ENCODE measurements at regions not wholly inside any gene's neighbourhood (a gene's known extent, or its start where the extent isn't known, plus 50 kb on each side); places are given as distances from the start of the nearest gene placed in this dataset.
A peak's percentile ranks its signal among the peaks of the same experiment; 100 is the strongest.

DNA sequence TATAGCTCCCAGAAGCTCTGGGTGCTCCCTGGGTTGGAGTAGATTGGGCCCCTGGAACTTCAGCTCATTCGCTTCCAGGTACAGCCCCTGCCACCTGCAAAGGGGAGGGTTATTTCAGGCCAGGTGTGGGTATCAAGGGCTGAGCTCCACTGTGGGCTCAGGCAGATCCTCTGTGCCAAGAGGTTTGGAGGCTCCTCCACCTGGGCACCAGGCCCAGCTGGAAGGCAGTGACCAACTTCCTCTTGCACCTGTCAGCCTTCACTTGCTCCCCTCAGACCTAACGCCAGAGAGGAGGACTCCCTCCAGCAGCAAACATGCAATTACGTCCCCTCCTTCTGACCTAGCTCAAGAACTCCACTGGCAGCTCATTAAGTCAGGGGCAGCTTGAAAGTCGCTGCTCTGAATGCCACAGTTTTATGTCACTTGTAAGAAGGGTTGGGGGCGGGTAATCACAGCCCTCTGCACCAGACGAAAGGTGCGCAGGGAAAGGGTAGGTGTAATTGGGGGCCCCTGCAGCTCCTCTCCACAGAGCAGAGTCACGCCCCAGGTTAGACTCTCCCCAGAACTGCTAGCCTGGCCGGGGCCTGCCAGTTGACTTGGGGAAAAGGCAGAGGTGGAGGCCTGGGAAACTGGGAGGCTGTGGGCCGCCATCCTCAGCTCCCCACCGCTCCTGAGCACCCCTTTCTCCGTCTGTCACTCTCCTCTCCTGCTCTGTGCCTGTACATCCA is 125.0 kb upstream of the TMPRSS2 start:
- DNase-seq (ENCODE audit: low spot score): no peak

DNA sequence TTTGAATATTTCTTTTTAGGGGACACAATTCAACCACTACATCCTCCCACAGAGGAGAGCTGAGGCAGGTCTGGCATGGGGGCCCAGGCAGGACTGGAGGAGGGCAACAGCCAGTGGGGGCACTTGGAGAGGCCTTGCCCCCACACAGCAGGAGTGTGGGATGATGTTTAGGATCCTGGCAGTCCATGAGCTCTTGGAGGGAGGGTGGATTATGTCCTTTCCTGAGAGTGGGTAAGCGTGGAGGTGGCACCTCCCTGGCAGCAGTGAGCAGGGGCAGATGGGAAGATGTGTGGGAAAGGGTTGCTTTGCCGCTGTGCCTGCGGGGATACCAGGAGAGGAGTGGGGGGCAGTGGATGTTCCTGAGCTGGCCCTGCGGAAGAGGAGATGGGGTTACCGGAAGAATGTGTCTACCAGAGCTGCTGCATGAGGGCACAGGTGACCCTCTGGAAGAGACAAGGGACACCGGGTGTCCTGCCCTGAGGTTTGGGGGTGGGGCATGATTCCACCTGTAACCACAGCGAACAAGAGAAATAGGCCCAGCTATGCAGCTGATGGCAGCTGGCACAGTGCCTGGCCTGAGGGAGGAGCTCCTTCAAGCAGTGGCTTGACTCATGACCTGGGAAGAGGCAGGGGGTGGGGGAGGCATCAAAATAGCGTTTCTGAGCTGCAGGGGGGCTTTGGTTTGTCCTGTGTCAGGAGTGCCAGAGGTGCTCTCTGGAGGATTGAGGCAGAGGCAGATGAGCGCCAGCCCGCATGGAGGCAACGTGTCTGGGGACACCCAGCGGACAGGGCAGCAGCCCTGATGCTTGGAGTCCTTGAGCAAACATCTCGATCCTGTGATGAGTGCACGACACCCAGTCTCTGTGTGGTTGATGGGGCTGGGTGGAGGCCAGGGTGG is 123.9 kb upstream of the TMPRSS2 start:
- peak; percentile 78 for DNase-seq (ENCODE audit: low spot score)

DNA sequence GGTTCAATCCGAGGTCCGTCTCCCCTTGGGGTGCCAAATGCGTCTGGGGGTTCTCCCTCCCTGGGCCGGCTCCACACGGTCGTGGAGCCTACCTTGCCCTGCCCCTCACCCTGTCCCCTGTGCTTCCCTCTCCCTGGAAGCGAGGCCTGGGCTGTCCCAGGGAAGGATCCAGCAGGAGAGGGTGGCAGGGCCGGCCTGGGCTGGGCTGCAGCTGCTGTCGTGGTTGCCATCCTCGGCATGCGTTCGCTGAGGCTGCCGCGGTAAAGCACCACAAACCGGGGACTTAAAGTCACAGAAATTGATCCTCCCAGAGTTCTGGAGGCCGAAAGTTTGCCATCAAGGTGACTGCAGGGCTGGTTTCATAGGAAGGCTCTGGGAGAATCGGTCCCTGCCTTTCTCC is 123.0 kb upstream of the TMPRSS2 start:
- no peak for DNase-seq (ENCODE audit: low spot score)

DNA sequence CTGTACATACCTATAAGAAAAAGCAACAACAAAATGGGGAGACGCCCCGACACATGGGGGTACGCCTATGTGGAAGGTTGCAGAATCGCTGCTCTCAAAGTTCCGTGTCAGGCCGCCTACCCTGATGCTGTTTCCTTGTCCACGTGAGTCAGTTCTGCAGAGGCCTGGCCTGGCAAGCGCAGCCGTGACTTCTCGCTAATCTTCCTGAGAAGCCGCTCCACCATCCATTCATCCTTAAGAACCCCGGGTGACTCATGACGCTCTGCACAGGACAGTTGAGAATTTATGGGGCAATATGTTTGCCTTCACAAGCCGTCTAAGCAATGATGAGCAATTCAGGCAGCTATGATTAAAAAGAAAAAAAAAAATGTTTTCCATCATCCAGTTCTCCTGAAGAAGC is 122.3 kb upstream of the TMPRSS2 start:
- DNase-seq (ENCODE audit: low spot score): peak; percentile 76

DNA sequence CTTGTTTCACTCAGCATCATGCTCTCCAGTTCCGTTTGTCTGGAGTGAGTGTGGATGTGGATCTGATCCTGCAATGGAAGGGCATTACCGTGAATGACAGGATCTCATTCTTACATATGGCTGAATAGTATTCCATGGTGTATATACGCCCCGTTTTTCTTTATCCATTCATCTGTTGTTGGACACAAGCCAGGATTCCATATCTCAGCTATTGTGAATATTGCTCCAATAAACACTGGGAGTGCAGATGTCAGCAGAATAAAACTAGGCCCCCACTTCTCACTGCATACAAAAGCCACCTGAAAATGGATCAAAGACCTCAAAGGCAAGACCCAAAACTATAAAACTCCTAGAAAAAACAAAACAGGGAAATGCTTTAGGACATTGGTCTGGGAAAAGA is 120.3 kb upstream of the TMPRSS2 start:
- no peak for DNase-seq (ENCODE audit: low spot score)

DNA sequence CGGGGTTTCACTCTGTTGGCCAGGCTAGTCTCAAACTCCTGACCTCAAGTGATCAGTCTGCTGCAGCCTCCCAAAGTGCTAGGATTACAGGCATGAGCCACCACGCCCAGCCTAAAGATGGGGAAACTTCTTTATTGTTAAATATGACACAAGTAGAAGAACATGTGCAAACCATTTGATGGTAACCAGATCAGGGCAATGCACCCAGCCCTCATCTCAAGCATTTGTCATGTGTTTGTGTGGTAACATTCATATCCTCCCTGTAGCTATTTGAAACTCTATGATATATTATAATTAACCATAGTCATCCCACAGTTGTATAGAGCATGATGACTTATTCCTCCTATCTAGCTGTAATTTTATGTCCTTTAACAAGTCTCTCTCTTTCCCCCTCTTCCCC is 119.5 kb upstream of the TMPRSS2 start:
- no peak for DNase-seq (ENCODE audit: low spot score)

DNA sequence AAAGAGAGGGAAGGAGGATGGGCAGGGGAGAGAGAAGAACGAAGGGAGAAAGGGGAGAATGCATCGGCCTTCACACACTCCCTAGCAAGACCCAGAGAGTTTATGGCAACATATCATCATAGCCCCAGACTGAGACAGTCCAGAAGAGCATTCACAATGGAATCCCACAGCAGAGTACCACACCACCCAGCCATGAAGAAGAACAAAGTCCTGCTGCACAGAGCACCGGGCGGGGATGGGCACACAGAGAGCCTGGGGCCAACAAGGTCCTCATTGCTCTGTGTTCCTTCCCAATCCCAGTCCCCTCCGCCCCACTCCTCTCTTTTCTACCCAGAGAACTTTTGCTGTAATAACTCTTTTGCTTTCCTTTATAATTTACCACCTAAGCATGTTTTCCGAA is 118.1 kb upstream of the TMPRSS2 start:
- DNase-seq (ENCODE audit: low spot score): no peak

DNA sequence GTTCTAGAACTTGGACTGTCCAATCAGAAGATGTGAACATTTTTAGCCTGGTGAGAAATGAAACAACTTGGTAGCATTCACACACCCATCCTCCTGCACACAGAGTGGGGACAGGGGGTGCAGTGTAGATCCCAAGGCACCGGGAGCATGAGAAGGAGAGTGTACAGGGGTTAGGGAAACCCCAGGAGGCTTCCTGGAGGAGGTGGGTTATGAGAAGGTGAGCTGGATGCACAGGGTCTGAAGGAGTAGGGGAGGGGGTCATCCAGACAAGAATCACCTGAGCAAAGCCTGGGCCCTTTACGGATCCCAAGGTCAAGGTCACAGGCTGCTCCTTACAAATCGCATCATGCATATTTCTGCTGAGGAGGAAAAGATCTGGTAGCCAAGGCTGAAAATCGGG is 117.5 kb upstream of the TMPRSS2 start:
- DNase-seq (ENCODE audit: low spot score): no peak

DNA sequence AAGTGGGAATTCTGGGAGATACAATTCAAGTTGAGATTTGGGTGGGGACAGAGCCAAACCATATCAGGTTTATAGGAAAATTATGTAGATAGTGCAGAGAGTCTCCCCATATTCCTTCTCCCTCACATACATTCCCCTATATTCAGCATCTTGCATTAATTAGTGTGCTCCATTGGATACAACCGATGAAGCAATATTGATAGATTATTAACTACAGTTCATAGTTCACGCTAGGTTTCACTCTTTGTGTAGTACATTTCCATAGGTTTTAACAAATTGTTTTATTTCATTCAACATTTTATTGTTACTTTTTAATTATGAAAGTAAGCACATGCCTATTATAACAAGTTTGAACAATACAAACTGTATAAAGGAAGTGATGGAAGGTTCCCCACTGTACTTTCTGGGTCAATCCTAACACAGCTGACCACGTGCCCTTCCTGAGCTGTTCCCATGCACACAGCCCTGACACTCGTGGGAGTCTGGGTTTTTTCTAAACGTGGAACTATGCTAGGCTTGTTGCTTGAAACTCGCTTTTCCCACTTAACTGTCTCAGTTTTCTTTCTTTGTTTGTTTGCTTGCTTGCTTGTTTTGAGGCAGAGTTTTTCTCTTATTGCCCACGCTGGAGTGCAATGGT is 116.8 kb upstream of the TMPRSS2 start:
- no peak for DNase-seq (ENCODE audit: low spot score)

DNA sequence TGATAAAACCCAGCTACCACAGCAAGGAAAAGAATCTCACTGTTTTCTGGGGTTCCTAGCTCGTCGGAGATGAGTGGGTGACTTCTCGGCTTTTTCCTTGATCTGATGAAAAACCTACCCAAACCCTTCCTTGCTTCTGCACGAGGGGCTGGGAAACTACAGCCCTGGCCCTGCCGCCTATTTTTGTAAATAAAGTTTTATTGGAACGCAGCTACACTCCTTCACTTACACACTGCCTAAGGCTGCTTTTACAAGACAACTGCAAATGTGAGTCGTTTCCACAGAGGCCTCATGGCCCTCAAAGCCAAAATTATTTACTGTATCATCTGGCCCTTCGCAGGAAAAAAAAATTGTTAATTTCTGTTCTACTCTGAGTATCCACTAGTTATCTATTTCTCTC is 116.0 kb upstream of the TMPRSS2 start:
- DNase-seq (ENCODE audit: low spot score): no peak

DNA sequence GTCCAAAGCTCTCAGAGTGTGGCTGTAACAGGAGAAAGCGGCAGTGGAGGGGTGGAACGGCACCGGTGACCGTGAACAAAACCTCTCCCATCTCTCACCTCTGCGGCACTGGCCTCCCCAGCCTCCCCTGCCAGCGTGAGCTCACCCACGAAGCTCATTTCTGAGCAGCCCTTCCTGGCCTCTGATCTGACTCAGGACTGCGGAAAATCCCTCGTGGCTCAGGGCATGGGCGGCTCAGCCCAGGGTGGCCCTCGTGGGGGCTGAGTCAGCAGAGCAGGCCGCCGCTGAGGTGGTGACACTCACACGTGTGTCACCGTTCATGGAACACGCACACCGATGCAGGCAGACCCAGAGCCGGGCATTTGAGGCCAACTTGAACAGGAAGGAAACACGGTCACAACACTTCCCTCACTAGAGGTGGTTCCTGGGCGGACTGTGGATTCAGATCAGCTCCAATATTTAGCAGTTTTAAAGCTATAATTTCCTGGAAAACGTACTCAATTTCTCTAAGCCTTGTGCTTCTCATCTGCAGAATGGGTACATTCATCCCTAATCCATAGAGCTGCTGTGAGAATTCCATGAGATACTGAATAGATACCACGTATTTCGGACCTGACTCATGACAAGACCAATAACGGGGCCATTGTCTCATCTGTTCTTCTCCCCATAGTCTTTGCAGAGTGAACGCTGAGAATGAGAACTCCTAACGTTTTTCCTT is 115.0 kb upstream of the TMPRSS2 start:
- DNase-seq (ENCODE audit: low spot score): no peak

DNA sequence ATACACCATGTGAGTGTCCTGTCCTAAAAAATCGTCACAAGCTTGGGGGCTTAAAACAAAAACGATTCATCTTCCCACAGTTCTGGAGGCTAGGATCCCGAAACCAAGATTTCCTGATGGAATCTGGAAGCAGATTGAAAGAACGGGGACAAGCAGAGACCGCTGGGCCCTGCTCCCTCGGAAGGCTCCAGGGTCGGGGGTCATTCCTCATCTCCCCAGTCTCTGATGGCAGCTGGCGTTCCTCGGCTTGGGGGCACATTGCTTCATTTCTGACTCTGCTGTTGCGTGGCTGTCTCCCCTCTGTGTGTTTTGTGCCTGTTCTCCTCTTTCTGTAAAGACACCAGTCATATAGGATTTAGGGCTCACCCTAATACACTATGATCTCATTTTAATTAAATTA is 114.2 kb upstream of the TMPRSS2 start:
- no peak for DNase-seq (ENCODE audit: low spot score)

DNA sequence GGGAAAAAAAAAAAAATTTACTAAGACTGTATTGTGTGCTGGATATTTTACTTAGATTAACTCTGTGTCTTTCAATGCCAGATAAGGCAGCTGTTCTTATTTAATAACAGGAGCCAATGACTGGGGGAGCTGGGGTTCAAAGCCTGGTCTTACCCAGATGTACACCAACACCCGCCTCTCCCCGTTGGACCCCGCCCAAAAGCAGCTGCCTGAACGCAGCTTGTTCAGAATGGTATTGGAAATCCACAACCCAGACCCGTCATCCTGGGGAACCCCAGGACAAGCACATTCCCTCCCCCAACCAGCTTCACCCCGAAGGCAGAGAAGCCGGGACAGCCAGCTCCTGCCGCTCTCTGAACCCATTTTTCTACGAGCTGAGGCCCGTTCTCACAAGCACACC is 113.6 kb upstream of the TMPRSS2 start:
- DNase-seq (ENCODE audit: low spot score): no peak

DNA sequence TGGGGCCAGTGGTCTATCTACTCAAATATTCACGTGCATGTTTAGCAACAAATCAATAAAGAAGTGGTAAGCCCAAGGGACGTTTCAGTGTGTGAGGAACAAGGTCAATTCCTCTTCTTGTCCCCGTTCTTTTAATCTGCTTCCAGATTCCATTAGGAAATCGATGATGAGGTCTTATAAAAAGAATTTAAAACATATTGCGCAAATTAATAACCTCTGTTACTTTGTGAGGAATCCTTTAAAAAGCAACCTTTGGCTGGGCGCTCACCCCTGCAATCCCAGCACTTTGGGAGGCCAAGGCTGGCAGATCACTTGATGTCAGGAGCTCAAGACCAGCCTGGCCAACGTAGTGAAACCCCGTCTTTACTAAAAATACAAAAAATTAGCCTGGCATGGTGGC is 113.0 kb upstream of the TMPRSS2 start:
- DNase-seq (ENCODE audit: low spot score): no peak

DNA sequence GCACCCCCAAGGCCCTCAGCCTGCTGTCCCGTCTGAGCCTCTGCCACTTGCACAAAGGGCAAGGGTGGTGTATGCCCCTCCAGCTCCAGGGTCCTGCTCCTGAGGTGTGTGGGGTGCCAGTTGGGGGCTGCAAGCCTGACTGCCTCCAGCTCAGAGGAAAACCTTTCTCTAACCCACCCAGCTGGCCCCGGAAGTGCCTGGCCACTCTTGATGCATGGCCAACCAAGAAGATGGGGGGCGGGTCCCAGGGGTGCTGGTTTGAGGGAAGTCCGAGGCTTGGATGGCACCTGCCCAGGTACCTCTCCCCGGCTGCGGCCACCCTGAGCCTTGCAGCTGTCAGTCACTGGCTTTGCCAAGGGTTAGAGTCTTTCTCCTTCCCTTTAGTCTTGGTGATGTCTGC is 112.6 kb upstream of the TMPRSS2 start:
- no peak for DNase-seq (ENCODE audit: low spot score)

DNA sequence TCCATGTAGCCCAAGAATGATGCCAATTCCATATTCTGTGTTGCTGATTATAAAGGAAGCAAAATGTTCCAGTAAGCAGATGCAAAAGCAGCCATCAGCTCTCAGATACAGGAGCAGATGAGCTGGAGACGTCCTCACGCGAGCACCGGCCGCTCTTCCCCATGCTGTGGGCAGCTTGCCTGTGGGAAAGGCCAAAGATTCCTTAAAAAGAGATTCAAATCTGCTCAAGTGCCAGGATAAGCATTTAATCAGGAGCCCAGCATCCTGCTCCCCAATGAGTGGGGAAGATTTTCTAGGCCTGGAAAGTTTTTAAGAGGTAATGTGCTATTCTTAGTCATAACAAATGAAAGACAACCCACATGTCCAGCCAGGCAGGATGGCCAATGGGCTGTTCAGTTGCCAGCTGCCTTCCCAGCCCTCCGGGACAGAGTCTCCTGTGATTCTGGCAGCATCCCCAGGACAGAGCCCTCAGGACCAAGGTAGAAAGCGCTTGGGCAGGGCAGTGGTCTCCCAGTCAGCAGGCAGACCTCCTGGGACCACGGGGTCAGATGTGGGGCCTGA is 108.2 kb upstream of the TMPRSS2 start:
- DNase-seq (ENCODE audit: low spot score): no peak

DNA sequence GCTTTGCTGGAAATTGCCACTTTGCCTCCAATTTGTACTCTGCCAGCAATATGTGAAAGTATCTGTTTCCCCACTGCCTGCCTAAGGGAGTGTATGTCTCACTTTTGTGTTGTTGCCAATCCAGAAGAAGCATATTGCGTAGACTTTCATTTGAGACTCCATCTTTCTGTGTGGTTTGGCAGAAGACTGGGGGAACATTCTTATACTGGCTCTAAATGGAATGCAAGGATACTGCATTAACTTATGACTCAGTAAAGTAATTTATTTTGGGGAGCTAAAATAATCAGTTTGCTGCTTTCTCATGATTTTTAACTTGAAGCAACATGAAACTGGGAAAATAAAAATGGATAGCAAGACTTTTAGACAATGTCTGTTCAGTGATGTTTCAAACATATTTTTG is 107.7 kb upstream of the TMPRSS2 start:
- DNase-seq (ENCODE audit: low spot score): no peak

DNA sequence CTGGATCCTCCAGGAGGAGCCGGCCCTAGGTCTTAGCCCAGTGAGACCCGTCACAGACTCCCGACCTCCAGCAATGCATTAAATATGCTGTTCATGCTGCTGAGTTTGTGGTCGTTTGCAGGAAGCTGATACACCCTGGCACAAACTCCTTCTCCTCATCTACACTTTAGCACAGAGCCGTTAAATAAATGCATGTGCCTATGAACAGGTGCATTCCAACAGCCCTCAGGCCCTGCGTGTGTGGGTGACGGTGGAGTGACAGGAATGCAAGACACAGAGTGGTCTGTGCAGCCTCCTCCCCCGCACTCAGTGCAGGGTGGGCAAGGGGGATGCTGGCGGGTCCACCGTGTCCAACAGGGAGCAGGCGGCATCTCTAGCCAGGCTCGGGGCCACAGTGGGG is 106.6 kb upstream of the TMPRSS2 start:
- DNase-seq (ENCODE audit: low spot score): no peak

DNA sequence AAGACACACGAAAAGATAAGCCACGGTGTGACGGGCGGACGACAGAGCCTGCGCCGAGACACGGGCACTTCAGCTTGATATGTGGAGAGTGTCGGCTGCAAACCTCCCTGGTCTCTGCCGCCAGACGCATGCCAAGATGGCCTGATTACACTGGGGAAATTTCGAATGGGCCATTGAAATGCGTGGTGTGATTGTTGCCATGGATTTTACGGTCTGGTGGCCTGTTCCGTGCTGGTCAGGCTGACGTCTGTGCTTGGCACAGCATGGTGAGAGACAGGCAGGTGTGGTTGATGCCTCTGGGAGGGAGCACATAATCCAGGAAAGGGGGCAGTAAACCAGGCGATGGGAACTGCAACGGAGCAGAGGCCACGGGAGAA is 105.6 kb upstream of the TMPRSS2 start:
- DNase-seq (ENCODE audit: low spot score): no peak

DNA sequence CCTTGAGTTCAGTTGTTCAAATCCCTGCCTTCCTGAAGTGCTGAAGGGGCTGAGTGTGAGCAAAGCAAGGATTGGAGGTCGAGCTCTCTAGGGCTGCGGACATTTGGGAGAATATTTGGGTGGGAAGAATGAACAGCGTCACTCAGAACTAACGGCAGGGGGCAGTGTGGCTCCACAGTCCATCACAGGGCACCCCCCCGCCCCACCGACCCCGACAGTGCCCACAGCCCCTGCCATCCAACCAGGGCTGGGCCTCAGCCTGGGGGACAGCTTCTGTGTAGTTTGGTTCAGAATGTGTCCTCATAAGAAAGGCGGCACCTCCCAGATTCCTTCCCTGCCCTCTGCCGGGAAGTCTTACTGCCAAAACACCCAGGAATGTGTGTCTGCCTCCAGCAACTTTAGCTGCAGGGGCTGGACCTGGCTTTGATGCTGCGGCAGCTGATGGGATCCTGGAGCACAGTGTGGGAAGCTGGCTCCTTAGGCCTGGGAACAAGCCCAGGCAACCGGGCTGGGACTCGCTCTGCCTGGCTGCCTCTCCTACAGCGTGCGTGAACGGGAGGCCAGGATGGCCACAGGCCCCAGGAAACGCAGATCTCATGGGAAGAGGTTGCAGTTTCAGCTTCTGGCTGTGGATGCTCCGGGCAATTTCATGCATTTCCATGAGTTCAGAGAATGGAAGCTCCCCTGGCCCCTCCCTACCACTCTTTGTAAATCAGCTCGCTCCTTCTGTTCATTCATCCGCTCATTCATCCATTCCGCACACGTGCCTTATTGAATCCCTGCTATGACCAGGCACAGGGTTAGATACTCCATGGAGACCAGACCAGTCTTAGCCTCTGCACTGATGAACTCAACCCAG is 104.9 kb upstream of the TMPRSS2 start:
- peak; percentile 73 for DNase-seq (ENCODE audit: low spot score)
